ENCODE measurements at regions not wholly inside any gene's neighbourhood (a gene's known extent, or its start where the extent isn't known, plus 50 kb on each side); places are given as distances from the start of the nearest gene placed in this dataset.

- TF ChIP-seq CTCF (IDR thresholded peaks at IDR 0.05; ENCODE audit: low read depth, low read length) (no peak), EZH2phosphoT487 (IDR thresholded peaks at IDR 0.05; ENCODE audit: low read depth) (no peak)
Observed at GRCh38 chr3:191972714-191973398, 511.9 kb downstream of the PYDC2 start.

All from OCI-LY3 (cell line).